OCI-LY1 (cell line): ENCODE measurements at regions not wholly inside any gene's neighbourhood (a gene's known extent, or its start where the extent isn't known, plus 50 kb on each side); places are given as distances from the start of the nearest gene placed in this dataset.

Experiments used
- H2AFZ ChIP-seq: fragments of 200-600 bp; sonication (generic), shearing (Covaris generic); 2 replicates; pipeline ENCODE4 v1.6.0; 2014; ENCODE audit warnings: antibody characterized with exemption, mild to moderate bottlenecking, low read length
- H3F3A ChIP-seq: fragments of 200-600 bp; sonication (generic), shearing (Covaris generic); 2 replicates; pipeline ENCODE4 v1.6.0; 2014; ENCODE audit warnings: mild to moderate bottlenecking, antibody characterized with exemption, low read length, moderate library complexity; ENCODE audit not compliant: insufficient read depth
- H3K27ac ChIP-seq: fragments of 200-600 bp; sonication (generic); 2 replicates; pipeline ENCODE4 v1.5.1; 2014; ENCODE audit warnings: low read length, mixed run types, mild to moderate bottlenecking, low read depth; ENCODE audit not compliant: poor library complexity, severe bottlenecking
- H3K27me3 ChIP-seq: fragments of 200-600 bp; sonication (generic); 2 replicates; pipeline ENCODE4 v1.6.0; 2014; ENCODE audit warnings: antibody characterized with exemption, mild to moderate bottlenecking, low read length, moderate library complexity; ENCODE audit not compliant: insufficient read depth
- H3K36me3 ChIP-seq: fragments of 200-600 bp; sonication (generic); 2 replicates; pipeline ENCODE4 v1.6.1; 2014; ENCODE audit warnings: mild to moderate bottlenecking, antibody characterized with exemption, low read length, moderate library complexity, mixed read lengths; ENCODE audit not compliant: insufficient read depth
- H3K4me1 ChIP-seq: fragments of 200-600 bp; sonication (generic); 2 replicates; pipeline ENCODE4 v1.5.1; 2014; ENCODE audit warnings: mild to moderate bottlenecking, low read length, moderate library complexity; ENCODE audit not compliant: insufficient read depth, severe bottlenecking
- H3K4me2 ChIP-seq: fragments of 200-600 bp; sonication (generic), shearing (Covaris generic); 2 replicates; pipeline ENCODE4 v1.6.1; 2014; ENCODE audit warnings: low read length
- H3K4me3 ChIP-seq: fragments of 200-600 bp; sonication (generic); 2 replicates; pipeline ENCODE4 v1.5.1; 2014; ENCODE audit warnings: low read length, low read depth, mild to moderate bottlenecking, mixed read lengths; ENCODE audit not compliant: poor library complexity, severe bottlenecking
- H3K79me2 ChIP-seq: fragments of 200-600 bp; shearing (Covaris generic); 2 replicates; pipeline ENCODE4 v1.6.1; 2016; ENCODE audit warnings: mixed run types, low read length, mixed read lengths; ENCODE audit not compliant: insufficient read depth
- H3K9ac ChIP-seq: fragments of 200-600 bp; sonication (generic), shearing (Covaris generic); 2 replicates; pipeline ENCODE4 v1.6.1; 2014; ENCODE audit warnings: mild to moderate bottlenecking, low read length, mixed read lengths
- H3K9me2 ChIP-seq: fragments of 200-600 bp; sonication (generic), shearing (Covaris generic); 2 replicates; pipeline ENCODE4 v1.6.1; 2014; ENCODE audit warnings: low read depth, mild to moderate bottlenecking, low read length, mixed read lengths
- H3K9me3 ChIP-seq: fragments of 200-600 bp; shearing (Covaris generic); 2 replicates; pipeline ENCODE4 v1.6.1; 2014; ENCODE audit warnings: low read length, mixed read lengths
- H4K20me1 ChIP-seq: fragments of 200-600 bp; sonication (generic), shearing (Covaris generic); 2 replicates; pipeline ENCODE4 v1.6.0; 2016; ENCODE audit warnings: mild to moderate bottlenecking, low read length; ENCODE audit not compliant: insufficient read depth
- EZH2 ChIP-seq: fragments of 200-600 bp; sonication (generic), shearing (Covaris generic); IDR thresholded peaks from 2 replicates; pipeline ENCODE4 v1.8.0; 2017; ENCODE audit warnings: borderline replicate concordance, mixed run types, mild to moderate bottlenecking, antibody characterized with exemption, low read length, moderate library complexity, mixed read lengths
- TF ChIP-seq, protein P1 (sequence below): fragments of 200-600 bp; sonication (generic), shearing (Covaris generic); IDR thresholded peaks from 2 replicates; pipeline ENCODE4 v1.5.1; 2017; ENCODE audit warnings: mild to moderate bottlenecking, antibody characterized with exemption, low read length, moderate library complexity, mixed read lengths

DNA sequence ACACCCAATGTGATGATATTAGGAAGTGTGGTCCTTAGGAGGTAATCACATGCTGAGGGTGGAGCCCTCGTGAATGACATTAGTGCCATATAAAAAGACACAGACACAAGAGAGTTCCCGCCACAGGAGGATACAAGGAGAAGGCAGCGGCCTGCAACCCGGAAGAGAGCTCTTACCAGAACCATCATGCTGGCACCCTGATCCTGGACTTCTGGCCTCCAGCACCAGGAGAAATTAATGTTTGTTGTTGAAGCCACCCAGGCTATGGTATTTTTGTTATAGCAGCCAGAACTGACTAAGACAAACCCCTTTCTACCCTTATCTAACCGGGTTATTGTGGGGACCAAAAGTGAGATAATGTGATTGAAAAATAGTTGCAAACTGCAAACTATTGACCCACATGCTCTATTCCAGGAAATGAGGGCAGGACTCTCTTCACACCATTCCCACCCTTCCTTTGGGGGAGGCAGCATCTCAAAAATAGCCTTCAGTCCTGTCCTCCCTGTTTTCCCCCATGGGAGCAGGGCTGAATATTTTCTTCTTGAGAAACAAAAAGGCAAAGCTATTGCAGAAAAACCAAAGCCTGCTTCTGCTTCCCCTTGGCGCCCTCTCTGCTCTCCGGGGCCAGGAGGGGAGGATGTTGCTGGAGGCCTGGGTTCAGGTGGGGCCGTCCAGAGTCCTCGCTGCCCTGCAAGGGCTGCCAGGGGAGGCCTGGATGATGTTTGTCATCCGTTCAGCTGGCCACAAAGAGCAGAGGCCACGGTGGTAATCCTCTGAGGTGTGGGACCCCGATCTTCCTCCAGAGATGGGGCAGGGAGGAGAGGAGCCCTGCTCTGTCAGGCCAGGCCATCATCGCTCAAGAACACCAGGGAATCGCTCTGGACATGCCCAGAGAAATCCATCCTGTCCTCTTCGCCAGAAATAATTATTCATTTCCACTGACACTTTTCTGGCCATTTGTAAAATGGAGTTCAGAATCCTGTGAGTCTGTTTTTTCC, 73.8 kb upstream of the HAAO start:
- H3K4me1 ChIP-seq, result no peaks in the 10 kb centered on the region
- no peak overlapping the region for H3K27ac ChIP-seq
- TF ChIP-seq, protein P1, sequence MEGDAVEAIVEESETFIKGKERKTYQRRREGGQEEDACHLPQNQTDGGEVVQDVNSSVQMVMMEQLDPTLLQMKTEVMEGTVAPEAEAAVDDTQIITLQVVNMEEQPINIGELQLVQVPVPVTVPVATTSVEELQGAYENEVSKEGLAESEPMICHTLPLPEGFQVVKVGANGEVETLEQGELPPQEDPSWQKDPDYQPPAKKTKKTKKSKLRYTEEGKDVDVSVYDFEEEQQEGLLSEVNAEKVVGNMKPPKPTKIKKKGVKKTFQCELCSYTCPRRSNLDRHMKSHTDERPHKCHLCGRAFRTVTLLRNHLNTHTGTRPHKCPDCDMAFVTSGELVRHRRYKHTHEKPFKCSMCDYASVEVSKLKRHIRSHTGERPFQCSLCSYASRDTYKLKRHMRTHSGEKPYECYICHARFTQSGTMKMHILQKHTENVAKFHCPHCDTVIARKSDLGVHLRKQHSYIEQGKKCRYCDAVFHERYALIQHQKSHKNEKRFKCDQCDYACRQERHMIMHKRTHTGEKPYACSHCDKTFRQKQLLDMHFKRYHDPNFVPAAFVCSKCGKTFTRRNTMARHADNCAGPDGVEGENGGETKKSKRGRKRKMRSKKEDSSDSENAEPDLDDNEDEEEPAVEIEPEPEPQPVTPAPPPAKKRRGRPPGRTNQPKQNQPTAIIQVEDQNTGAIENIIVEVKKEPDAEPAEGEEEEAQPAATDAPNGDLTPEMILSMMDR, result no peak
- TF ChIP-seq EZH2, result no peak
- H3K36me3 ChIP-seq, result no peaks in the 10 kb centered on the region
- no peak overlapping the region for H3K4me2 ChIP-seq
- no peaks in the 10 kb centered on the region for H3F3A ChIP-seq
- no peaks in the 10 kb centered on the region for H3K9me2 ChIP-seq
- no peak overlapping the region for H3K4me3 ChIP-seq
- H3K9me3 ChIP-seq, result 0 out of 2 replicates have a peak, but pooled peaks cover 3% of the 10 kb centered on the region
- H3K79me2 ChIP-seq, result no peaks in the 10 kb centered on the region
- H4K20me1 ChIP-seq, result no peaks in the 10 kb centered on the region
- no peak overlapping the region for H2AFZ ChIP-seq
- H3K27me3 ChIP-seq, result no peaks in the 10 kb centered on the region; the same call in 1 of the 2 replicates
- H3K9ac ChIP-seq, result no peak overlapping the region

DNA sequence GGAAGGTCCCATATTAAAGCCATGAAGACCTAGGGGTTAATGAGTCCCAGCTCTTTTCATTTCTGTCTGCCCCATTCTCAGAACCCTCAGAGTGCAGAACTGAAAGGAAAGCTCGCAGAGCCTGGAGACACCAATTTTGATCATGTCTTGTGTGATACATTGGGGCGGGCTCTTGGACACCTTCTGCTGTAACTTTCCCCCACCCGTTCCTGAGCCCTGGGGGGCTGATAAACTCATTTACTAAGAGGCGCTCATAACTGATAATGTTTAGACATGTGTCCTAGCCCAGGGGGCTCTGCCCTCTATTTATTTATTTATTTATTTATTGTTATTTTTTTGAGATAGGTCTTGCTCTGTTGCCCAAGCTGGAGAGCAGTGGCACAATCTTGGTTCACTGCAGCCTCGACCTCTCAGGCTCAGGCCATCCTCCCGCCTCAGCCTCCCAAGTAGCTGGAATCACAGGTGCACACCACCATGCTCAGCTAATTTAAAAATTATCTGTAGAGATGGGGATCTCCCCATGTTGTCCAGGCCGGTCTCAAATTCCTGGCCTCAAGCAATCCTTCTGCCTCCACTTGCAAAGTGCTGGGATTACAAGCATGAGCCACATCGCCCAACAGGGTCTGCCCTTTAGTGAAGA, 72.4 kb upstream of the HAAO start:
- Histone ChIP-seq H4K20me1 (no peaks in the 10 kb centered on the region), H3K27me3 (no peaks in the 10 kb centered on the region; the same call in 1 of the 2 replicates), H3K36me3 (no peaks in the 10 kb centered on the region), H3K4me2 (no peak overlapping the region), H3K9me2 (no peaks in the 10 kb centered on the region), H3K9me3 (0 out of 2 replicates have a peak, but pooled peaks cover 3% of the 10 kb centered on the region), H3F3A (no peaks in the 10 kb centered on the region), H3K4me1 (no peaks in the 10 kb centered on the region), H3K27ac (no peak overlapping the region), H2AFZ (no peak overlapping the region), H3K4me3 (no peak overlapping the region), H3K9ac (no peak overlapping the region), H3K79me2 (no peaks in the 10 kb centered on the region)
- no peak for TF ChIP-seq EZH2
- TF ChIP-seq, protein P1, result no peak

DNA sequence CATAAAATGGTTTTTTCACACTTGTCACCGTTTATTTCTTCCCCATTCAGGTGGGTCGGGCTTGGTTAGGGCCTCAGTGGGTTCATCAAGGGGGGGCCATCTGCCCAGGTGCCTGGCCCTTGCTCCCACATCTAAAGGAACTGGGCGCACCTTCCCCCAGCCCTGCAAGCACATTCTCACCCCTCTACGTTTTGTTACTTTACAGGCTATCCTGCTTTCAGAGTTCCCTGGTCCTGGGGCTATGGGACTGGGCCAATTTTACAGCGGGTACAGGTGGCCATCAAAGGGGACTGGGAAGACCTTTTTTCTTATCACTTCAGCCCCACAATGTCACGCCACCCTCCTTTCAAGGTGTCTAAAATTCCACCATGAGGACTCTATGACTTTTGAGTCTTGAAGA, 71.8 kb upstream of the HAAO start:
- no peak overlapping the region for H3K9ac ChIP-seq
- TF ChIP-seq, protein P1, result no peak
- TF ChIP-seq EZH2, result no peak
- no peaks in the 10 kb centered on the region for H3K79me2 ChIP-seq
- H3K27ac ChIP-seq, result no peak overlapping the region
- H2AFZ ChIP-seq, result no peak overlapping the region
- H3K36me3 ChIP-seq, result no peaks in the 10 kb centered on the region
- H3K4me2 ChIP-seq, result no peak overlapping the region
- no peaks in the 10 kb centered on the region; the same call in 1 of the 2 replicates for H3K27me3 ChIP-seq
- H4K20me1 ChIP-seq, result no peaks in the 10 kb centered on the region
- H3K9me2 ChIP-seq, result no peaks in the 10 kb centered on the region
- no peak overlapping the region for H3K4me3 ChIP-seq
- 0 out of 2 replicates have a peak, but pooled peaks cover 3% of the 10 kb centered on the region for H3K9me3 ChIP-seq
- no peaks in the 10 kb centered on the region for H3K4me1 ChIP-seq
- H3F3A ChIP-seq, result no peaks in the 10 kb centered on the region
